ENCODE measurements at regions not wholly inside any gene's neighbourhood (a gene's known extent, or its start where the extent isn't known, plus 50 kb on each side); places are given as distances from the start of the nearest gene placed in this dataset.

DNA sequence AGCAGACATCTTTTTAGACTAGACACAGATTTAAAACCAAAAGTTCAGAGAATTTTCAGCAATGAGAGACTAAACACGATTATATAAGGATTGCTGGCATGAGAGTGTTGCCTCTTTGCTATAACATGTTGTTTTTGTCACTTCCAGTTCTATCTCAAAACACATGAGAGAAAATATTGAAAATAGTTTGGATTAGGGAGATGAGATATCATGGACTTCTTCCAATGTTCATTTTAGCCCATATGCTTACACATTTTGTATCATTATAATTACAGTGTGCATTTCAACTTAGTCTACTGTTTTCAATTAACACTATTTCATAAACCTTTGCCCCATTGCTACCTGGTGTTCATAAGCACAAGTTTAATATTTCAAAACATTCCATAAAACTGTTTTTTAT, 175.9 kb upstream of the PGR start:
- Histone ChIP-seq H2AFZ (ENCODE audit: low read depth, low read length) (no peak overlapping the region), H3K79me2 (replicated peaks; ENCODE audit: insufficient read depth, low read length) (no peaks in the 10 kb centered on the region), H3K27ac (ENCODE audit: low read length) (no peak overlapping the region), H3K4me2 (ENCODE audit: low read length) (no peak overlapping the region), H3K9me3 (ENCODE audit: low read length) (no peaks in the 10 kb centered on the region), H3K9ac (ENCODE audit: low read length) (no peak overlapping the region), H3K4me3 (ENCODE audit: low read length) (no peak overlapping the region), H3K9me2 (ENCODE audit: insufficient read depth, low read length) (no peaks in the 10 kb centered on the region), H3F3A (ENCODE audit: insufficient read depth, low read length, poor library complexity, severe bottlenecking) (no peaks in the 10 kb centered on the region), H3K36me3 (ENCODE audit: insufficient read depth, low read length) (no peaks in the 10 kb centered on the region), H3K27me3 (ENCODE audit: insufficient read depth, low read depth, low read length) (no peaks in the 10 kb centered on the region), H4K20me1 (ENCODE audit: insufficient read depth) (no peaks in the 10 kb centered on the region)
- TF ChIP-seq RAD21 (conservative IDR thresholded peaks at IDR 0.05) (no peak), TAF1 (IDR thresholded peaks at IDR 0.05; ENCODE audit: low read depth) (no peak), EP300 (conservative IDR thresholded peaks at IDR 0.05; ENCODE audit: poor library complexity, severe bottlenecking) (no peak), MXI1 (conservative IDR thresholded peaks at IDR 0.05; ENCODE audit: poor library complexity, severe bottlenecking) (no peak), EZH2 (IDR thresholded peaks at IDR 0.05; ENCODE audit: borderline replicate concordance, insufficient read depth, low read length, poor library complexity, severe bottlenecking) (no peak), CTCF (IDR thresholded peaks at IDR 0.05; ENCODE audit: poor library complexity, severe bottlenecking) (no peak), POLR2AphosphoS5 (IDR thresholded peaks at IDR 0.05) (no peak), REST (IDR thresholded peaks at IDR 0.05; ENCODE audit: borderline replicate concordance) (no peak), SMC3 (conservative IDR thresholded peaks at IDR 0.05; ENCODE audit: poor library complexity) (no peak)

DNA sequence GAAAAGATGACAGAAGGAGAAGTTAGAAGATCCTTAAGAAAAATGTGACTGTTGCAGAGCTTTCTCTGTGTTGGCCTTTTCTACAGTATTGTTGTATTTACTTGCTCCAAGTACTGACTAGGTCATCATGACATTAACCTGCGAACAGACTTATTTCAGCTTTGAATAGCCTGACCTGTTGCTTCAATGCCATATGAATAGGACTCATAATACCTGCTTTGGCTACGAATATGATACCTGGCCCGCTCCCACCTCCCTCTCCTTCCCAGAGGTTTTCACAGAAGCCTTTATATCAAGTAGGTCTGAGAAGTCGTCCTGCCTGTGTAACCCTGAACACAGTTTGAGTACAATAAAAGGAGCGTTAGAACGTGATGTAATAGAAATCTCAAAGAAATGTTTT, 169.6 kb upstream of the PGR start:
- H3K9ac ChIP-seq (ENCODE audit: low read length): no peak overlapping the region

GRCh38 chr11:101296896-101297295, 167.3 kb upstream of the PGR start:
- H3F3A ChIP-seq (ENCODE audit: insufficient read depth, low read length, poor library complexity, severe bottlenecking): no peaks in the 10 kb centered on the region
- H4K20me1 ChIP-seq (ENCODE audit: insufficient read depth): no peaks in the 10 kb centered on the region
- no peaks in the 10 kb centered on the region for H3K36me3 ChIP-seq (ENCODE audit: insufficient read depth, low read length)
- H3K4me2 ChIP-seq (ENCODE audit: low read length): no peak overlapping the region
- H3K9me3 ChIP-seq (ENCODE audit: low read length): no peaks in the 10 kb centered on the region
- no peak overlapping the region for H3K4me3 ChIP-seq (ENCODE audit: low read length)
- no peaks in the 10 kb centered on the region for H3K79me2 ChIP-seq (replicated peaks; ENCODE audit: insufficient read depth, low read length)
- no peaks in the 10 kb centered on the region for H3K27me3 ChIP-seq (ENCODE audit: insufficient read depth, low read depth, low read length)
- H3K9ac ChIP-seq (ENCODE audit: low read length): no peak overlapping the region
- no peak overlapping the region for H3K27ac ChIP-seq (ENCODE audit: low read length)
- H2AFZ ChIP-seq (ENCODE audit: low read depth, low read length): no peak overlapping the region
- TF ChIP-seq TAF1 (IDR thresholded peaks at IDR 0.05; ENCODE audit: low read depth): no peak
- no peak for TF ChIP-seq RAD21 (conservative IDR thresholded peaks at IDR 0.05)
- no peaks in the 10 kb centered on the region for H3K9me2 ChIP-seq (ENCODE audit: insufficient read depth, low read length)

More for the DNA sequence above, 169.6 kb upstream of the PGR start:
- Histone ChIP-seq H3K27me3 (ENCODE audit: insufficient read depth, low read depth, low read length) (no peaks in the 10 kb centered on the region), H2AFZ (ENCODE audit: low read depth, low read length) (no peak overlapping the region), H3K79me2 (replicated peaks; ENCODE audit: insufficient read depth, low read length) (no peaks in the 10 kb centered on the region), H3K4me2 (ENCODE audit: low read length) (no peak overlapping the region), H3K9me2 (ENCODE audit: insufficient read depth, low read length) (no peaks in the 10 kb centered on the region), H3K4me3 (ENCODE audit: low read length) (no peak overlapping the region), H3K27ac (ENCODE audit: low read length) (no peak overlapping the region), H3K9me3 (ENCODE audit: low read length) (no peaks in the 10 kb centered on the region), H3K36me3 (ENCODE audit: insufficient read depth, low read length) (no peaks in the 10 kb centered on the region), H4K20me1 (ENCODE audit: insufficient read depth) (no peaks in the 10 kb centered on the region), H3F3A (ENCODE audit: insufficient read depth, low read length, poor library complexity, severe bottlenecking) (no peaks in the 10 kb centered on the region)
- TF ChIP-seq SMC3 (conservative IDR thresholded peaks at IDR 0.05; ENCODE audit: poor library complexity): no peak

Data from neural cell (in vitro differentiated cells).